GM10266 (cell line): ENCODE measurements at regions not wholly inside any gene's neighbourhood (a gene's known extent, or its start where the extent isn't known, plus 50 kb on each side); places are given as distances from the start of the nearest gene placed in this dataset.

Experiments
- DNase-seq: peaks from one replicate; pipeline ENCODE4 v3.0.0; 2012; ENCODE audit errors: extremely low spot score
- TF ChIP-seq, protein P1 (sequence below): IDR thresholded peaks from 2 replicates; pipeline ENCODE4 v1.5.1; 2012; ENCODE audit warnings: mild to moderate bottlenecking, low read depth; ENCODE audit not compliant: control insufficient read depth, insufficient read depth; ENCODE audit errors: missing control alignments

DNA sequence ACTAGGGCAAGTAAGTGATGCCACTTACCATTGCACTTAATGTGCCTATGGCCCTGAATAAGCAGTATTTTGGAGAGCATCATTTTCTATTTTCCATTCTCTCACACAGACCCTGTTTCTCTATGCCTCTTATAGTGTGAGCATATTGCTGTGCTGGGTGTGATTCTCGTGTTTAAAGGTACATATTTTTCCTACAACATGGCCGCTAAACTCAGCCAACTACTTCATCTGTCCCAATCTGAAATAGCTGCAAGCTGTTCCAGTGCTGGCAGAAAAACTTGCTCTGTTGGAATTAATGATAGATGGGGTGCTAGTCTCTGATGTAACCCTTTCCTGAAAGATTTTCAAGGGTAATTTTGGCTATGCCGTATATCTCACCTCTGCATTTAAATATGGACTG, 97.5 kb downstream of the ZNF326 start:
- no peak for DNase-seq
- TF ChIP-seq, protein P1, sequence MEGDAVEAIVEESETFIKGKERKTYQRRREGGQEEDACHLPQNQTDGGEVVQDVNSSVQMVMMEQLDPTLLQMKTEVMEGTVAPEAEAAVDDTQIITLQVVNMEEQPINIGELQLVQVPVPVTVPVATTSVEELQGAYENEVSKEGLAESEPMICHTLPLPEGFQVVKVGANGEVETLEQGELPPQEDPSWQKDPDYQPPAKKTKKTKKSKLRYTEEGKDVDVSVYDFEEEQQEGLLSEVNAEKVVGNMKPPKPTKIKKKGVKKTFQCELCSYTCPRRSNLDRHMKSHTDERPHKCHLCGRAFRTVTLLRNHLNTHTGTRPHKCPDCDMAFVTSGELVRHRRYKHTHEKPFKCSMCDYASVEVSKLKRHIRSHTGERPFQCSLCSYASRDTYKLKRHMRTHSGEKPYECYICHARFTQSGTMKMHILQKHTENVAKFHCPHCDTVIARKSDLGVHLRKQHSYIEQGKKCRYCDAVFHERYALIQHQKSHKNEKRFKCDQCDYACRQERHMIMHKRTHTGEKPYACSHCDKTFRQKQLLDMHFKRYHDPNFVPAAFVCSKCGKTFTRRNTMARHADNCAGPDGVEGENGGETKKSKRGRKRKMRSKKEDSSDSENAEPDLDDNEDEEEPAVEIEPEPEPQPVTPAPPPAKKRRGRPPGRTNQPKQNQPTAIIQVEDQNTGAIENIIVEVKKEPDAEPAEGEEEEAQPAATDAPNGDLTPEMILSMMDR: no peak
